ENCODE measurements at regions not wholly inside any gene's neighbourhood (a gene's known extent, or its start where the extent isn't known, plus 50 kb on each side); places are given as distances from the start of the nearest gene placed in this dataset.
"Not testable (repeated sequence)": the region's sequence is repeated elsewhere in the genome, so short reads cannot be mapped to it uniquely, and the experiment has no call there.

GRCh38 chr7:142626420-142627035 is 122.7 kb upstream of the PRSS1 start:
- in situ Hi-C loops (cut with HindIII; ENCODE audit: low sequenced_read_pairs) = no loop called here
- DNase-seq (ENCODE audit: low read depth, low spot score) = no peak
- no peak overlapping the region for H3K4me3 ChIP-seq (ENCODE audit: low read depth, low read length)

GRCh38 chr7:142625216-142625615 is 124.1 kb upstream of the PRSS1 start:
- DNase-seq (ENCODE audit: low read depth, low spot score); H3K4me3 ChIP-seq (ENCODE audit: low read depth, low read length); in situ Hi-C loops (cut with HindIII; ENCODE audit: low sequenced_read_pairs): not testable (repeated sequence)

More at GRCh38 chr7:142626420-142627035, 122.7 kb upstream of the PRSS1 start:
- TF ChIP-seq CTCF (IDR thresholded peaks at IDR 0.05; ENCODE audit: low read depth, low read length) = peak; percentile 49

GRCh38 chr7:142620402-142620801 is 128.9 kb upstream of the PRSS1 start:
- no peak overlapping the region for H3K4me3 ChIP-seq (ENCODE audit: low read depth, low read length)
- DNase-seq (ENCODE audit: low read depth, low spot score) = no peak
- in situ Hi-C loops (cut with HindIII; ENCODE audit: low sequenced_read_pairs) = no loop called here
- no peak for TF ChIP-seq CTCF (IDR thresholded peaks at IDR 0.05; ENCODE audit: low read depth, low read length)

DNA sequence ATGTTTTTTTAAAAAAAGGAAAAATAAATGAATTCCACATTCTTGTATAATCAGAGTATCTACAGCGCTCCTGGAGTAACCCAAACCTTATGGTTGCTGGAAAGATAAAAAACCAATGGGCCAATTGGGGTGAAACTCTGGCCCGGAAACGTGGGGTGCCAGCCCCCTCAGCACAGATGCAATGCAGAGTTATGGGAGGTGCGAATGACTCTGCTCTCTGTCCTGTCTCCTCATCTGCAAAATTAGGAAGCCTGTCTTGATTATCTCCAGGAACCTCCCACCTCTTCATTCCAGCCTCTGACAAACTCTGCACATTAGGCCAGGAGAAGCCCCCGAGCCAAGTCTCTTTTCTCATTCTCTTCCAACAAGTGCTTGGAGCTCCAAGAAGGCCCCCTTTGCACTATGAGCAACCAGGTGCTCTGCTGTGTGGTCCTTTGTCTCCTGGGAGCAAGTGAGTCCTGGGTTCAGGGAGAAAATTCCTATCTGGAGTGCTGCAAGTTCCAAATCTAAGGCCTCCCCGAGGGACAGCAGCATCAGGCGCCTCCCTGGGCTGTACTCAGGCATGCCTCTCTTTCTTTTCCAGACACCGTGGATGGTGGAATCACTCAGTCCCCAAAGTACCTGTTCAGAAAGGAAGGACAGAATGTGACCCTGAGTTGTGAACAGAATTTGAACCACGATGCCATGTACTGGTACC is 130.5 kb upstream of the PRSS1 start:
- DNase-seq (ENCODE audit: low read depth, low spot score) = no peak
- in situ Hi-C loops (cut with HindIII; ENCODE audit: low sequenced_read_pairs) = no loop called here
- TF ChIP-seq CTCF (IDR thresholded peaks at IDR 0.05; ENCODE audit: low read depth, low read length) = no peak
- no peak overlapping the region for H3K4me3 ChIP-seq (ENCODE audit: low read depth, low read length)

DNA sequence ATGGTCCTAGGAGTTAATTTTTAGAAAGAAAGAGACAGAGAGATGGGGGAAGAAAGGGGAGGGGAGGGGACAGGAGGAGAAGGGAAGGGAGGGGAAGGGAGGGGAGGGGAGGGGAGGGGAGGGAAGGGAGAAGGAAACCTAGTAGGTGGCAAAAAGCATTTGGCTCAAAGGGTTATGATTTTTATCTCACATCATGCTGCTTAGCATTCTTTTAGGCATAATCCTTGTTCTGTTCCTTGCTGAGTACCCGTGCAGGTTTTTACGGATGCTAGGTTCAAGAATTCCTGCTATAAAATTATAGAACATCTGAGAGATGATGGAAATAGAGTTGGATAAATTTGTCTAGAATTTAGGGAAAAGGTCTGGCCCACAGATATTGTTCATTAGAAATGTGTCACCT is 132.4 kb upstream of the PRSS1 start:
- no peak for DNase-seq (ENCODE audit: low read depth, low spot score)
- no peak overlapping the region for H3K4me3 ChIP-seq (ENCODE audit: low read depth, low read length)
- TF ChIP-seq CTCF (IDR thresholded peaks at IDR 0.05; ENCODE audit: low read depth, low read length) = no peak
- in situ Hi-C loops (cut with HindIII; ENCODE audit: low sequenced_read_pairs) = no loop called here

- H3K4me3 ChIP-seq (ENCODE audit: low read depth, low read length) = no peak overlapping the region
- no peak for TF ChIP-seq CTCF (IDR thresholded peaks at IDR 0.05; ENCODE audit: low read depth, low read length)
- DNase-seq (ENCODE audit: low read depth, low spot score) = no peak
Measured at GRCh38 chr7:142616121-142616643, 133.1 kb upstream of the PRSS1 start.

GRCh38 chr7:142615508-142615907 is 133.8 kb upstream of the PRSS1 start:
- DNase-seq (ENCODE audit: low read depth, low spot score) = no peak
- no peak overlapping the region for H3K4me3 ChIP-seq (ENCODE audit: low read depth, low read length)
- in situ Hi-C loops (cut with HindIII; ENCODE audit: low sequenced_read_pairs) = no loop called here
- TF ChIP-seq CTCF (IDR thresholded peaks at IDR 0.05; ENCODE audit: low read depth, low read length) = no peak

More at GRCh38 chr7:142616121-142616643, 133.1 kb upstream of the PRSS1 start:
- in situ Hi-C loops (cut with HindIII; ENCODE audit: low sequenced_read_pairs) = no loop called here
